GM23338 (cell line): ENCODE measurements at regions not wholly inside any gene's neighbourhood (a gene's known extent, or its start where the extent isn't known, plus 50 kb on each side); places are given as distances from the start of the nearest gene placed in this dataset.

ENCODE experiments used
- POLR2AphosphoS5 ChIP-seq: IDR thresholded peaks from 2 replicates; pipeline ENCODE4 v1.6.1; 2016; ENCODE audit warnings: antibody characterized with exemption, low read depth
- TF ChIP-seq, protein P1 (sequence below), 2 experiments: fragments of 200-600 bp in 1 of 2; sonication (generic) in 1 of 2; conservative IDR thresholded peaks; 2 replicates each; pipeline versions ENCODE4 v1.5.1 to v1.6.1; 2016 to 2017; ENCODE audit warnings: antibody characterized with exemption in 2 of 2, low read depth in 2 of 2, mild to moderate bottlenecking in 2 of 2, moderate library complexity in 1 of 2

GRCh38 chr2:139949242-139949972 is 1169.2 kb upstream of the NXPH2 start:
- TF ChIP-seq POLR2AphosphoS5: no peak
- TF ChIP-seq, protein P1, sequence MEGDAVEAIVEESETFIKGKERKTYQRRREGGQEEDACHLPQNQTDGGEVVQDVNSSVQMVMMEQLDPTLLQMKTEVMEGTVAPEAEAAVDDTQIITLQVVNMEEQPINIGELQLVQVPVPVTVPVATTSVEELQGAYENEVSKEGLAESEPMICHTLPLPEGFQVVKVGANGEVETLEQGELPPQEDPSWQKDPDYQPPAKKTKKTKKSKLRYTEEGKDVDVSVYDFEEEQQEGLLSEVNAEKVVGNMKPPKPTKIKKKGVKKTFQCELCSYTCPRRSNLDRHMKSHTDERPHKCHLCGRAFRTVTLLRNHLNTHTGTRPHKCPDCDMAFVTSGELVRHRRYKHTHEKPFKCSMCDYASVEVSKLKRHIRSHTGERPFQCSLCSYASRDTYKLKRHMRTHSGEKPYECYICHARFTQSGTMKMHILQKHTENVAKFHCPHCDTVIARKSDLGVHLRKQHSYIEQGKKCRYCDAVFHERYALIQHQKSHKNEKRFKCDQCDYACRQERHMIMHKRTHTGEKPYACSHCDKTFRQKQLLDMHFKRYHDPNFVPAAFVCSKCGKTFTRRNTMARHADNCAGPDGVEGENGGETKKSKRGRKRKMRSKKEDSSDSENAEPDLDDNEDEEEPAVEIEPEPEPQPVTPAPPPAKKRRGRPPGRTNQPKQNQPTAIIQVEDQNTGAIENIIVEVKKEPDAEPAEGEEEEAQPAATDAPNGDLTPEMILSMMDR (conservative IDR thresholded peaks at IDR 0.05; ENCODE audit: low read depth in 2 of 2): no peak
